Coronary artery (tissue), 2 donors: ENCODE measurements at regions not wholly inside any gene's neighbourhood (a gene's known extent, or its start where the extent isn't known, plus 50 kb on each side); places are given as distances from the start of the nearest gene placed in this dataset.
"Not testable (repeated sequence)": the region's sequence is repeated elsewhere in the genome, so short reads cannot be mapped to it uniquely, and the experiment has no call there.

Experiments
- DNase-seq: peaks from one replicate; pipeline ENCODE4 v3.0.0-alpha.2; 2017; ENCODE audit warnings: low spot score
- H3K27ac ChIP-seq, 2 donors: fragments of 200-600 bp; sonication (generic); one replicate each; pipeline ENCODE4 v1.5.1; 2016 to 2019
- H3K4me3 ChIP-seq: fragments of 200-600 bp; sonication (generic); 2 replicates; pipeline ENCODE4 v1.5.1; 2016; ENCODE audit warnings: mild to moderate bottlenecking, moderate library complexity
- CTCF ChIP-seq: fragments of 200-600 bp; sonication (generic); IDR thresholded peaks from one replicate; pipeline ENCODE4 v1.5.1; 2019; ENCODE audit warnings: antibody characterized with exemption

- not testable (repeated sequence) for H3K4me3 ChIP-seq, H3K27ac ChIP-seq, DNase-seq
These were observed 124.3 kb downstream of the PTCHD1 start for GRCh38 chrX:23458957-23459356.

GRCh38 chrX:23465105-23465791 is 130.6 kb downstream of the PTCHD1 start:
- no peak overlapping the region for H3K27ac ChIP-seq
- DNase-seq, result no peak
- no peak for TF ChIP-seq CTCF
- H3K4me3 ChIP-seq, result no peak overlapping the region

GRCh38 chrX:23465985-23466384 is 131.3 kb downstream of the PTCHD1 start:
- TF ChIP-seq CTCF, result no peak
- Histone ChIP-seq H3K4me3 (no peak overlapping the region), H3K27ac (no peak overlapping the region)
- DNase-seq, result no peak

GRCh38 chrX:23478056-23478455 is 143.4 kb downstream of the PTCHD1 start:
- no peak overlapping the region for H3K4me3 ChIP-seq
- TF ChIP-seq CTCF, result no peak
- DNase-seq, result no peak
- no peak overlapping the region for H3K27ac ChIP-seq

GRCh38 chrX:23478561-23478960 is 143.9 kb downstream of the PTCHD1 start:
- Histone ChIP-seq H3K27ac (no peak overlapping the region), H3K4me3 (no peak overlapping the region)
- no peak for DNase-seq
- TF ChIP-seq CTCF, result no peak

- TF ChIP-seq CTCF, result no peak
- DNase-seq, result no peak
- H3K27ac ChIP-seq, result no peak overlapping the region
These were observed 147.9 kb downstream of the PTCHD1 start for GRCh38 chrX:23482561-23482960.

GRCh38 chrX:23483396-23483795 is 148.7 kb downstream of the PTCHD1 start:
- DNase-seq, result no peak
- no peak overlapping the region for H3K4me3 ChIP-seq
- H3K27ac ChIP-seq, result no peak overlapping the region
- no peak for TF ChIP-seq CTCF

More at GRCh38 chrX:23482561-23482960, 147.9 kb downstream of the PTCHD1 start:
- H3K4me3 ChIP-seq, result no peak overlapping the region
